H1 (cell line): ENCODE measurements at regions not wholly inside any gene's neighbourhood (a gene's known extent, or its start where the extent isn't known, plus 50 kb on each side); places are given as distances from the start of the nearest gene placed in this dataset.

ENCODE experiments used
- CTCF ChIA-PET: fragments of 300-600 bp; sonication (Branson Sonifier 250); formaldehyde crosslinking; loops from one replicate; lab custom pipeline; 2021; ENCODE audit not compliant: partially characterized antibody; lab: Charles Lee
- POLR2A ChIA-PET: fragments of 300-600 bp; sonication (Branson Sonifier 250); formaldehyde crosslinking; loops from one replicate; lab custom pipeline; 2021; ENCODE audit warnings: inconsistent platforms; ENCODE audit not compliant: partially characterized antibody; lab: Charles Lee
- DNase-seq, 2 experiments: peaks; one replicate each; pipeline versions ENCODE4 v3.0.0 to v3.0.0-alpha.2; 2010 to 2022; ENCODE audit warnings: low spot score in 2 of 2, low read depth in 1 of 2, mixed read lengths in 1 of 2
- FAIRE-seq: peaks from 2 replicates; lab custom pipeline; 2011; peaks lifted over from hg19 to GRCh38; lab: Jason Lieb, UNC
- H2AFZ ChIP-seq: 2 replicates; pipeline ENCODE4 v1.8.1; 2012; ENCODE audit warnings: low read length, inconsistent platforms
- H2AK5ac ChIP-seq: 2 replicates; pipeline ENCODE4 v1.6.1; 2013; ENCODE audit warnings: low read depth, low read length
- H2BK120ac ChIP-seq: replicated peaks from 2 replicates; pipeline ENCODE3; 2013; ENCODE audit warnings: low read depth, low read length, inconsistent platforms
- H2BK12ac ChIP-seq: 2 replicates; pipeline ENCODE4 v1.6.1; 2013; ENCODE audit warnings: low read depth, low read length
- H2BK15ac ChIP-seq: 2 replicates; pipeline ENCODE4 v1.6.1; 2013; ENCODE audit warnings: low read length
- H2BK20ac ChIP-seq: 2 replicates; pipeline ENCODE4 v1.6.1; 2013; ENCODE audit warnings: low read length
- H2BK5ac ChIP-seq: 2 replicates; pipeline ENCODE4 v1.6.1; 2013; ENCODE audit warnings: low read depth, low read length
- H3K14ac ChIP-seq: 2 replicates; pipeline ENCODE4 v1.6.1; 2013; ENCODE audit warnings: inconsistent platforms; ENCODE audit not compliant: insufficient read length
- H3K18ac ChIP-seq: 2 replicates; pipeline ENCODE4 v1.6.1; 2013; ENCODE audit warnings: low read length; ENCODE audit errors: extremely low read depth
- H3K23ac ChIP-seq: 2 replicates; pipeline ENCODE4 v1.6.1; 2013; ENCODE audit warnings: inconsistent platforms; ENCODE audit not compliant: insufficient read length
- H3K23me2 ChIP-seq: 2 replicates; pipeline ENCODE4 v1.6.1; 2013; ENCODE audit warnings: low read depth, low read length
- H3K27ac ChIP-seq: 2 replicates; pipeline ENCODE4 v1.6.1; 2011; ENCODE audit warnings: low read depth, low read length, inconsistent platforms
- H3K27me3 ChIP-seq, 4 experiments: replicated peaks in 1 of 4; 1 replicate in 1 of 4; 2 replicates in 3 of 4; pipeline versions ENCODE4 v1.6.1 to v1.8.1; 2011 to 2013; ENCODE audit warnings: low read length in 3 of 4, mild to moderate bottlenecking in 3 of 4, inconsistent platforms in 2 of 4, mixed read lengths in 2 of 4, moderate library complexity in 1 of 4; ENCODE audit not compliant: control insufficient read depth in 3 of 4, insufficient read depth in 3 of 4; ENCODE audit errors: extremely low read depth in 1 of 4
- H3K36me3 ChIP-seq, 4 experiments: 2 replicates each; pipeline versions ENCODE4 v1.6.1 to v1.8.1; 2011 to 2013; ENCODE audit warnings: mild to moderate bottlenecking in 4 of 4, low read length in 3 of 4, moderate library complexity in 2 of 4, control low read depth in 1 of 4, inconsistent platforms in 1 of 4; ENCODE audit not compliant: insufficient read depth in 4 of 4, control insufficient read depth in 2 of 4
- H3K4ac ChIP-seq: replicated peaks from 2 replicates; pipeline ENCODE3; 2013; ENCODE audit warnings: low read length, low read depth, mixed read lengths, inconsistent platforms; ENCODE audit not compliant: insufficient read length
- H3K4me1 ChIP-seq, 4 experiments: replicated peaks in 1 of 4; 1 replicate in 1 of 4; 2 replicates in 3 of 4; pipeline versions ENCODE4 v1.6.1 to v1.8.1; 2011 to 2013; ENCODE audit warnings: low read length in 3 of 4, inconsistent platforms in 2 of 4, mixed read lengths in 1 of 4; ENCODE audit not compliant: insufficient read depth in 4 of 4, control insufficient read depth in 3 of 4
- H3K4me2 ChIP-seq, 2 experiments: 2 replicates each; pipeline versions ENCODE4 v1.6.1 to v1.8.1; 2011 to 2013; ENCODE audit warnings: low read depth in 2 of 2, low read length in 2 of 2, control low read depth in 1 of 2, inconsistent platforms in 1 of 2, mild to moderate bottlenecking in 1 of 2; ENCODE audit not compliant: insufficient read depth in 1 of 2
- H3K4me3 ChIP-seq, 4 experiments: fragments of 200-600, 300-600 bp in 1 of 4; sonication (generic), shearing (Covaris generic), sonication (Bioruptor Twin) in 1 of 4; 2 replicates each; pipeline versions ENCODE4 v1.5.1 to v1.8.1; 2011 to 2016; ENCODE audit warnings: low read length in 4 of 4, low read depth in 3 of 4, control low read depth in 2 of 4, inconsistent platforms in 2 of 4, mild to moderate bottlenecking in 2 of 4, mixed read lengths in 1 of 4, moderate library complexity in 1 of 4; ENCODE audit not compliant: insufficient read depth in 2 of 4; ENCODE audit errors: extremely low read depth in 1 of 4
- H3K56ac ChIP-seq: replicated peaks from 2 replicates; pipeline ENCODE3; 2013; ENCODE audit warnings: low read depth, mild to moderate bottlenecking, mixed read lengths, low read length, inconsistent platforms; ENCODE audit not compliant: insufficient read length
- H3K79me1 ChIP-seq: 2 replicates; pipeline ENCODE4 v1.6.1; 2013; ENCODE audit warnings: low read depth, low read length, control low read depth
- H3K79me2 ChIP-seq, 2 experiments: 2 replicates each; pipeline versions ENCODE4 v1.6.1 to v1.8.1; 2012 to 2013; ENCODE audit warnings: low read length in 2 of 2, mild to moderate bottlenecking in 2 of 2, inconsistent platforms in 1 of 2; ENCODE audit not compliant: insufficient read depth in 2 of 2, control insufficient read depth in 1 of 2
- H3K9ac ChIP-seq, 4 experiments: replicated peaks in 1 of 4; 1 replicate in 1 of 4; 2 replicates in 3 of 4; pipeline versions ENCODE4 v1.6.1 to v1.8.1; 2011 to 2013; ENCODE audit warnings: low read depth in 3 of 4, low read length in 3 of 4, control low read depth in 2 of 4, mild to moderate bottlenecking in 2 of 4, moderate library complexity in 2 of 4, inconsistent platforms in 1 of 4; ENCODE audit errors: extremely low read depth in 1 of 4
- H3K9me3 ChIP-seq, 2 experiments: 2 replicates each; pipeline versions ENCODE4 v1.6.1 to v1.8.1; 2012 to 2013; ENCODE audit warnings: mild to moderate bottlenecking in 2 of 2, moderate library complexity in 2 of 2, control low read depth in 1 of 2, inconsistent platforms in 1 of 2, low read depth in 1 of 2, low read length in 1 of 2, mixed read lengths in 1 of 2; ENCODE audit not compliant: insufficient read depth in 2 of 2
- H4K20me1 ChIP-seq, 2 experiments: replicated peaks in 1 of 2; 2 replicates each; pipeline versions ENCODE3 to v1.8.1; 2011 to 2013; ENCODE audit warnings: inconsistent platforms in 2 of 2, low read length in 2 of 2, mild to moderate bottlenecking in 1 of 2; ENCODE audit not compliant: insufficient read depth in 2 of 2, control insufficient read depth in 1 of 2
- H4K5ac ChIP-seq: 2 replicates; pipeline ENCODE4 v1.6.1; 2013; ENCODE audit warnings: low read length, low read depth, mixed read lengths, inconsistent platforms; ENCODE audit not compliant: insufficient read length
- H4K8ac ChIP-seq: 2 replicates; pipeline ENCODE4 v1.8.0; 2013; ENCODE audit warnings: mild to moderate bottlenecking, moderate library complexity, low read length, inconsistent platforms; ENCODE audit not compliant: insufficient read depth; ENCODE audit errors: extremely low read depth
- H4K91ac ChIP-seq: replicated peaks from 2 replicates; pipeline ENCODE3; 2013; ENCODE audit warnings: low read length, mixed read lengths, inconsistent platforms; ENCODE audit not compliant: insufficient read length
- CREB1 ChIP-seq: IDR thresholded peaks from 2 replicates; pipeline ENCODE4 v1.6.1; 2012; ENCODE audit warnings: inconsistent platforms
- SAP30 ChIP-seq: fragments of 300-600 bp; sonication (generic); IDR thresholded peaks from 2 replicates; pipeline ENCODE4 v1.7.1; 2012; ENCODE audit warnings: low read length, moderate library complexity, mild to moderate bottlenecking, inconsistent platforms; ENCODE audit not compliant: insufficient read depth, insufficient replicate concordance
- WGBS, 2 experiments: shearing (Covaris generic) in 1 of 2; methylation state at CpG; one replicate each; pipeline versions ENCODE4 v1.1.6 to v1.1.7; 2013 to 2015; ENCODE audit warnings: low lambda C conversion rate in 2 of 2, mixed read lengths in 2 of 2, inconsistent platforms in 1 of 2, low coverage in 1 of 2, missing lambda C conversion rate in 1 of 2; ENCODE audit not compliant: insufficient replicate concordance in 2 of 2, insufficient coverage in 1 of 2, insufficient read length in 1 of 2; ENCODE audit errors: extremely low coverage in 1 of 2, missing lambda C conversion rate in 1 of 2; 5-methylcytosine and 5-hydroxymethylcytosine counted together
- TF ChIP-seq, protein P1 (sequence below): IDR thresholded peaks from 2 replicates; pipeline ENCODE4 v1.6.1; 2011; ENCODE audit warnings: low read length, improper control_type of control experiment

- no peak overlapping the region for H2AK5ac ChIP-seq
- H3K23me2 ChIP-seq = no peaks in the 10 kb centered on the region
- no peak for FAIRE-seq
- no peaks in the 10 kb centered on the region for H3K36me3 ChIP-seq
- H2AFZ ChIP-seq = no peak overlapping the region
- H2BK12ac ChIP-seq = no peak overlapping the region
- H4K91ac ChIP-seq = no peak overlapping the region
- no peak overlapping the region for H2BK15ac ChIP-seq
- no peaks in the 10 kb centered on the region; a peak in 1 of 7 replicates for H3K4me1 ChIP-seq
- no peak overlapping the region for H3K23ac ChIP-seq
- no peak overlapping the region for H3K4ac ChIP-seq
- no peaks in the 10 kb centered on the region for H3K27me3 ChIP-seq
- no peak overlapping the region for H3K18ac ChIP-seq
- H3K79me2 ChIP-seq = no peaks in the 10 kb centered on the region
- no peak overlapping the region for H3K14ac ChIP-seq
- H2BK5ac ChIP-seq = no peak overlapping the region
- DNase-seq = no peak
- 100% methylated on average over 1 of the region's 1 CpG; no CpG with 5 or more reads in 1 of the 2 experiments for WGBS, 2 experiments
- H3K4me2 ChIP-seq = no peak overlapping the region
- H4K8ac ChIP-seq = no peak overlapping the region
- H3K9me3 ChIP-seq = no peaks in the 10 kb centered on the region
- no peak overlapping the region for H3K4me3 ChIP-seq
- H2BK120ac ChIP-seq = no peak overlapping the region
- CTCF ChIA-PET = no interaction called here
- no peak overlapping the region for H3K9ac ChIP-seq
- no peaks in the 10 kb centered on the region for H4K20me1 ChIP-seq
- no peak overlapping the region for H2BK20ac ChIP-seq
- POLR2A ChIA-PET = no interaction called here
- no peak overlapping the region for H3K56ac ChIP-seq
- H3K27ac ChIP-seq = no peak overlapping the region
- H3K79me1 ChIP-seq = no peaks in the 10 kb centered on the region
- no peak overlapping the region for H4K5ac ChIP-seq
- TF ChIP-seq SAP30 (no peak), CREB1 (no peak)
- TF ChIP-seq, protein P1, sequence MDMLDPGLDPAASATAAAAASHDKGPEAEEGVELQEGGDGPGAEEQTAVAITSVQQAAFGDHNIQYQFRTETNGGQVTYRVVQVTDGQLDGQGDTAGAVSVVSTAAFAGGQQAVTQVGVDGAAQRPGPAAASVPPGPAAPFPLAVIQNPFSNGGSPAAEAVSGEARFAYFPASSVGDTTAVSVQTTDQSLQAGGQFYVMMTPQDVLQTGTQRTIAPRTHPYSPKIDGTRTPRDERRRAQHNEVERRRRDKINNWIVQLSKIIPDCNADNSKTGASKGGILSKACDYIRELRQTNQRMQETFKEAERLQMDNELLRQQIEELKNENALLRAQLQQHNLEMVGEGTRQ = no peak
- TF ChIP-seq, all 59 proteins: peak for 0
Measured at GRCh38 chrX:7346021-7346420, 198.1 kb upstream of the PUDP start.
